Epithelial cell of esophagus (primary cell): ENCODE measurements at regions not wholly inside any gene's neighbourhood (a gene's known extent, or its start where the extent isn't known, plus 50 kb on each side); places are given as distances from the start of the nearest gene placed in this dataset.

Experiments
- DNase-seq: peaks from one replicate; pipeline ENCODE4 v3.0.0; 2010; ENCODE audit warnings: low read depth
- H3K4me3 ChIP-seq: 2 replicates; pipeline ENCODE4 v1.5.1; 2011; ENCODE audit warnings: mild to moderate bottlenecking, low read length, control low read depth
- CTCF ChIP-seq: IDR thresholded peaks from 2 replicates; pipeline ENCODE4 v1.5.1; 2011; ENCODE audit warnings: low read depth, mild to moderate bottlenecking, low read length, control low read depth, inconsistent platforms; ENCODE audit not compliant: insufficient read depth; ENCODE audit errors: missing control alignments

- no peak overlapping the region for H3K4me3 ChIP-seq
- TF ChIP-seq CTCF: no peak
- DNase-seq: peak; percentile 49
These were observed 52.0 kb upstream of the TNP1 start for GRCh38 chr2:216911886-216912285.

- TF ChIP-seq CTCF: no peak
- no peak overlapping the region for H3K4me3 ChIP-seq
- no peak for DNase-seq
These were observed 51.1 kb upstream of the TNP1 start for GRCh38 chr2:216911008-216911407.

- no peak for DNase-seq
- TF ChIP-seq CTCF: no peak
- no peak overlapping the region for H3K4me3 ChIP-seq
These were observed 49.8 kb upstream of the TNP1 start for GRCh38 chr2:216909541-216910210.
